H1 (cell line): ENCODE measurements at regions not wholly inside any gene's neighbourhood (a gene's known extent, or its start where the extent isn't known, plus 50 kb on each side); places are given as distances from the start of the nearest gene placed in this dataset.

Source experiments
- CEBPB ChIP-seq: IDR thresholded peaks from 2 replicates; pipeline ENCODE4 v1.6.1; 2012; ENCODE audit warnings: low read depth, low read length
- CHD1 ChIP-seq: IDR thresholded peaks from 2 replicates; pipeline ENCODE4 v1.6.1; 2012; ENCODE audit warnings: low read depth, low read length, improper control_type of control experiment
- EP300 ChIP-seq, 2 experiments: IDR thresholded peaks; 1 replicate in 1 of 2; 2 replicates in 1 of 2; pipeline ENCODE4 v1.6.1; 2011 to 2012; ENCODE audit warnings: low read depth in 2 of 2, low read length in 2 of 2, mild to moderate bottlenecking in 2 of 2, borderline replicate concordance in 1 of 2, inconsistent platforms in 1 of 2, moderate library complexity in 1 of 2
- POU5F1 ChIP-seq: IDR thresholded peaks from 2 replicates; pipeline ENCODE4 v1.6.1; 2011; ENCODE audit warnings: low read depth, mild to moderate bottlenecking, low read length, moderate library complexity
- SRF ChIP-seq: IDR thresholded peaks from 2 replicates; pipeline ENCODE4 v1.6.1; 2011; ENCODE audit warnings: mild to moderate bottlenecking, low read depth, low read length, moderate library complexity
- TF ChIP-seq, protein P1 (sequence below): fragments of 300-600 bp; sonication (generic); IDR thresholded peaks from 2 replicates; pipeline ENCODE4 v1.7.1; 2012; ENCODE audit warnings: low read length, moderate library complexity, mild to moderate bottlenecking, inconsistent platforms; ENCODE audit not compliant: insufficient replicate concordance

DNA sequence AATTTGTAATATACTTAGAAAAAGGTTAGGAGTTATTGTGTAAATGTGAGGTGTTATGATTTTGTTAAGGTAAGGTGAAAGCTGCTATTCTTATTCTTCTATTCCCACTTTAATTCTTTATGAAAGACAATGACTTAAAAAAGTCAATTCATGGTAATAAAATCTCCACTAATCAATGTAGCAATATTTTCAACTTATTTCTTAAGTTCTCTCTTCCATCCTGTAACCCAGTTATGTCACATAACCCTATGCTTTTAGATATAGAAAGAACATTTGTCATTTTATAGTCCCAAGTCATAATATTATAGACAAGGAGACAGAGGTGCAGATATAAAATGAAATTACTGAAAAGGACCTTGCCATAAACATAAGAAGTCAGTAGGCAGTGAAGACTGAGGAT lies 157.9 kb upstream of the SLC7A11 start (continued):
- TF ChIP-seq, protein P1, sequence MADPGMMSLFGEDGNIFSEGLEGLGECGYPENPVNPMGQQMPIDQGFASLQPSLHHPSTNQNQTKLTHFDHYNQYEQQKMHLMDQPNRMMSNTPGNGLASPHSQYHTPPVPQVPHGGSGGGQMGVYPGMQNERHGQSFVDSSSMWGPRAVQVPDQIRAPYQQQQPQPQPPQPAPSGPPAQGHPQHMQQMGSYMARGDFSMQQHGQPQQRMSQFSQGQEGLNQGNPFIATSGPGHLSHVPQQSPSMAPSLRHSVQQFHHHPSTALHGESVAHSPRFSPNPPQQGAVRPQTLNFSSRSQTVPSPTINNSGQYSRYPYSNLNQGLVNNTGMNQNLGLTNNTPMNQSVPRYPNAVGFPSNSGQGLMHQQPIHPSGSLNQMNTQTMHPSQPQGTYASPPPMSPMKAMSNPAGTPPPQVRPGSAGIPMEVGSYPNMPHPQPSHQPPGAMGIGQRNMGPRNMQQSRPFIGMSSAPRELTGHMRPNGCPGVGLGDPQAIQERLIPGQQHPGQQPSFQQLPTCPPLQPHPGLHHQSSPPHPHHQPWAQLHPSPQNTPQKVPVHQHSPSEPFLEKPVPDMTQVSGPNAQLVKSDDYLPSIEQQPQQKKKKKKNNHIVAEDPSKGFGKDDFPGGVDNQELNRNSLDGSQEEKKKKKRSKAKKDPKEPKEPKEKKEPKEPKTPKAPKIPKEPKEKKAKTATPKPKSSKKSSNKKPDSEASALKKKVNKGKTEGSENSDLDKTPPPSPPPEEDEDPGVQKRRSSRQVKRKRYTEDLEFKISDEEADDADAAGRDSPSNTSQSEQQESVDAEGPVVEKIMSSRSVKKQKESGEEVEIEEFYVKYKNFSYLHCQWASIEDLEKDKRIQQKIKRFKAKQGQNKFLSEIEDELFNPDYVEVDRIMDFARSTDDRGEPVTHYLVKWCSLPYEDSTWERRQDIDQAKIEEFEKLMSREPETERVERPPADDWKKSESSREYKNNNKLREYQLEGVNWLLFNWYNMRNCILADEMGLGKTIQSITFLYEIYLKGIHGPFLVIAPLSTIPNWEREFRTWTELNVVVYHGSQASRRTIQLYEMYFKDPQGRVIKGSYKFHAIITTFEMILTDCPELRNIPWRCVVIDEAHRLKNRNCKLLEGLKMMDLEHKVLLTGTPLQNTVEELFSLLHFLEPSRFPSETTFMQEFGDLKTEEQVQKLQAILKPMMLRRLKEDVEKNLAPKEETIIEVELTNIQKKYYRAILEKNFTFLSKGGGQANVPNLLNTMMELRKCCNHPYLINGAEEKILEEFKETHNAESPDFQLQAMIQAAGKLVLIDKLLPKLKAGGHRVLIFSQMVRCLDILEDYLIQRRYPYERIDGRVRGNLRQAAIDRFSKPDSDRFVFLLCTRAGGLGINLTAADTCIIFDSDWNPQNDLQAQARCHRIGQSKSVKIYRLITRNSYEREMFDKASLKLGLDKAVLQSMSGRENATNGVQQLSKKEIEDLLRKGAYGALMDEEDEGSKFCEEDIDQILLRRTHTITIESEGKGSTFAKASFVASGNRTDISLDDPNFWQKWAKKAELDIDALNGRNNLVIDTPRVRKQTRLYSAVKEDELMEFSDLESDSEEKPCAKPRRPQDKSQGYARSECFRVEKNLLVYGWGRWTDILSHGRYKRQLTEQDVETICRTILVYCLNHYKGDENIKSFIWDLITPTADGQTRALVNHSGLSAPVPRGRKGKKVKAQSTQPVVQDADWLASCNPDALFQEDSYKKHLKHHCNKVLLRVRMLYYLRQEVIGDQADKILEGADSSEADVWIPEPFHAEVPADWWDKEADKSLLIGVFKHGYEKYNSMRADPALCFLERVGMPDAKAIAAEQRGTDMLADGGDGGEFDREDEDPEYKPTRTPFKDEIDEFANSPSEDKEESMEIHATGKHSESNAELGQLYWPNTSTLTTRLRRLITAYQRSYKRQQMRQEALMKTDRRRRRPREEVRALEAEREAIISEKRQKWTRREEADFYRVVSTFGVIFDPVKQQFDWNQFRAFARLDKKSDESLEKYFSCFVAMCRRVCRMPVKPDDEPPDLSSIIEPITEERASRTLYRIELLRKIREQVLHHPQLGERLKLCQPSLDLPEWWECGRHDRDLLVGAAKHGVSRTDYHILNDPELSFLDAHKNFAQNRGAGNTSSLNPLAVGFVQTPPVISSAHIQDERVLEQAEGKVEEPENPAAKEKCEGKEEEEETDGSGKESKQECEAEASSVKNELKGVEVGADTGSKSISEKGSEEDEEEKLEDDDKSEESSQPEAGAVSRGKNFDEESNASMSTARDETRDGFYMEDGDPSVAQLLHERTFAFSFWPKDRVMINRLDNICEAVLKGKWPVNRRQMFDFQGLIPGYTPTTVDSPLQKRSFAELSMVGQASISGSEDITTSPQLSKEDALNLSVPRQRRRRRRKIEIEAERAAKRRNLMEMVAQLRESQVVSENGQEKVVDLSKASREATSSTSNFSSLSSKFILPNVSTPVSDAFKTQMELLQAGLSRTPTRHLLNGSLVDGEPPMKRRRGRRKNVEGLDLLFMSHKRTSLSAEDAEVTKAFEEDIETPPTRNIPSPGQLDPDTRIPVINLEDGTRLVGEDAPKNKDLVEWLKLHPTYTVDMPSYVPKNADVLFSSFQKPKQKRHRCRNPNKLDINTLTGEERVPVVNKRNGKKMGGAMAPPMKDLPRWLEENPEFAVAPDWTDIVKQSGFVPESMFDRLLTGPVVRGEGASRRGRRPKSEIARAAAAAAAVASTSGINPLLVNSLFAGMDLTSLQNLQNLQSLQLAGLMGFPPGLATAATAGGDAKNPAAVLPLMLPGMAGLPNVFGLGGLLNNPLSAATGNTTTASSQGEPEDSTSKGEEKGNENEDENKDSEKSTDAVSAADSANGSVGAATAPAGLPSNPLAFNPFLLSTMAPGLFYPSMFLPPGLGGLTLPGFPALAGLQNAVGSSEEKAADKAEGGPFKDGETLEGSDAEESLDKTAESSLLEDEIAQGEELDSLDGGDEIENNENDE, result no peak
- TF ChIP-seq SRF, result no peak
- TF ChIP-seq CEBPB, result no peak
- no peak for TF ChIP-seq EP300 (IDR thresholded peaks at IDR 0.05; ENCODE audit: borderline replicate concordance in 1 of 2, low read depth in 2 of 2, low read length in 2 of 2)
- TF ChIP-seq POU5F1, result no peak
- TF ChIP-seq CHD1, result no peak
